ENCODE measurements at regions not wholly inside any gene's neighbourhood (a gene's known extent, or its start where the extent isn't known, plus 50 kb on each side); places are given as distances from the start of the nearest gene placed in this dataset.

GRCh38 chr6:147839708-147840610 is 331.5 kb downstream of the SAMD5 start:
- H3K9me3 Mint-ChIP-seq: peaks cover 0 to 4% (median 0%) of the 10 kb centered on the region in 11 donors
- H3K27me3 ChIP-seq (ENCODE audit: control insufficient read depth in 2 of 2, insufficient read depth in 2 of 2, low read length in 2 of 2): no peaks in the 10 kb centered on the region
- H3K9me3 ChIP-seq (ENCODE audit: control insufficient read depth in 2 of 3, low read length in 3 of 3): no peaks in the 10 kb centered on the region
- no peak overlapping the region for H3K27ac ChIP-seq (ENCODE audit: low read depth, low read length)
- DNase-seq: no peak
- no peak overlapping the region for H3K4me3 Mint-ChIP-seq
- H3K4me1 ChIP-seq (ENCODE audit: control insufficient read depth in 2 of 2, insufficient read depth in 2 of 2, low read length in 2 of 2): no peaks in the 10 kb centered on the region
- peaks cover 0 to 4% (median 0%) of the 10 kb centered on the region in 5 donors for H3K27me3 Mint-ChIP-seq
- ATAC-seq: no peak
- ChIA-PET POLR2A (no interaction called here), CTCF (no interaction called here)
- H3K27ac Mint-ChIP-seq: no peak overlapping the region
- no peak overlapping the region for H3K4me3 ChIP-seq (ENCODE audit: low read length)
- no peaks in the 10 kb centered on the region for H3K36me3 Mint-ChIP-seq
- intact Hi-C loops (cut with micrococcal nuclease): no loop called here
- H3K4me1 Mint-ChIP-seq: no peaks in the 10 kb centered on the region
- no peaks in the 10 kb centered on the region for H3K36me3 ChIP-seq (ENCODE audit: control insufficient read depth in 2 of 3, insufficient read depth in 3 of 3, low read length in 3 of 3)

- Histone ChIP-seq H3K27ac (ENCODE audit: low read depth, low read length) (no peak overlapping the region), H3K4me3 (ENCODE audit: low read length) (no peak overlapping the region), H3K4me1 (ENCODE audit: control insufficient read depth in 2 of 2, insufficient read depth in 2 of 2, low read length in 2 of 2) (no peaks in the 10 kb centered on the region), H3K27me3 (ENCODE audit: control insufficient read depth in 2 of 2, insufficient read depth in 2 of 2, low read length in 2 of 2) (no peaks in the 10 kb centered on the region), H3K36me3 (ENCODE audit: control insufficient read depth in 2 of 3, insufficient read depth in 3 of 3, low read length in 3 of 3) (no peaks in the 10 kb centered on the region), H3K9me3 (ENCODE audit: control insufficient read depth in 2 of 3, low read length in 3 of 3) (no peaks in the 10 kb centered on the region)
- H3K4me3 Mint-ChIP-seq: no peak overlapping the region
- H3K9me3 Mint-ChIP-seq: peaks cover 0 to 4% (median 0%) of the 10 kb centered on the region in 11 donors
- H3K27me3 Mint-ChIP-seq: peaks cover 0 to 4% (median 0%) of the 10 kb centered on the region in 5 donors
- ChIA-PET POLR2A (no interaction called here), CTCF (no interaction called here)
- no peaks in the 10 kb centered on the region for H3K4me1 Mint-ChIP-seq
- intact Hi-C loops (cut with micrococcal nuclease): no loop called here
- DNase-seq (no peak), ATAC-seq (no peak)
- no peak overlapping the region for H3K27ac Mint-ChIP-seq
- no peaks in the 10 kb centered on the region for H3K36me3 Mint-ChIP-seq
Measured at GRCh38 chr6:147841547-147842148, 333.2 kb downstream of the SAMD5 start.

- ChIA-PET POLR2A (no interaction called here), CTCF (no interaction called here)
- no peak overlapping the region for H3K4me3 Mint-ChIP-seq
- ATAC-seq (no peak), DNase-seq (no peak)
- no peaks in the 10 kb centered on the region for H3K36me3 Mint-ChIP-seq
- Histone ChIP-seq H3K36me3 (ENCODE audit: control insufficient read depth in 2 of 3, insufficient read depth in 3 of 3, low read length in 3 of 3) (no peaks in the 10 kb centered on the region), H3K4me1 (ENCODE audit: control insufficient read depth in 2 of 2, insufficient read depth in 2 of 2, low read length in 2 of 2) (no peaks in the 10 kb centered on the region), H3K4me3 (ENCODE audit: low read length) (no peak overlapping the region), H3K27me3 (ENCODE audit: control insufficient read depth in 2 of 2, insufficient read depth in 2 of 2, low read length in 2 of 2) (no peaks in the 10 kb centered on the region), H3K27ac (ENCODE audit: low read depth, low read length) (no peak overlapping the region), H3K9me3 (ENCODE audit: control insufficient read depth in 2 of 3, low read length in 3 of 3) (no peaks in the 10 kb centered on the region)
- no peak overlapping the region for H3K27ac Mint-ChIP-seq
- peaks cover 0 to 5% (median 0%) of the 10 kb centered on the region in 11 donors for H3K9me3 Mint-ChIP-seq
- intact Hi-C loops (cut with micrococcal nuclease): no loop called here
- no peaks in the 10 kb centered on the region for H3K27me3 Mint-ChIP-seq
- H3K4me1 Mint-ChIP-seq: no peaks in the 10 kb centered on the region
Measured at GRCh38 chr6:147849401-147850330, 341.2 kb downstream of the SAMD5 start.

- CTCF ChIA-PET: no interaction called here
- Mint-ChIP-seq H3K27ac (no peak overlapping the region), H3K4me3 (no peak overlapping the region), H3K27me3 (no peaks in the 10 kb centered on the region), H3K4me1 (no peaks in the 10 kb centered on the region), H3K9me3 (peaks cover 0 to 4% (median 0%) of the 10 kb centered on the region in 11 donors), H3K36me3 (no peaks in the 10 kb centered on the region)
- H3K27me3 ChIP-seq (ENCODE audit: control insufficient read depth in 2 of 2, insufficient read depth in 2 of 2, low read length in 2 of 2): no peaks in the 10 kb centered on the region
- intact Hi-C loops (cut with micrococcal nuclease): no loop called here
- no peak for ATAC-seq
- no peak overlapping the region for H3K27ac ChIP-seq (ENCODE audit: low read depth, low read length)
- no peak for DNase-seq
- no peaks in the 10 kb centered on the region for H3K36me3 ChIP-seq (ENCODE audit: control insufficient read depth in 2 of 3, insufficient read depth in 3 of 3, low read length in 3 of 3)
- POLR2A ChIA-PET: no interaction called here
- no peaks in the 10 kb centered on the region for H3K4me1 ChIP-seq (ENCODE audit: control insufficient read depth in 2 of 2, insufficient read depth in 2 of 2, low read length in 2 of 2)
- H3K9me3 ChIP-seq (ENCODE audit: control insufficient read depth in 2 of 3, low read length in 3 of 3): no peaks in the 10 kb centered on the region
- no peak overlapping the region for H3K4me3 ChIP-seq (ENCODE audit: low read length)
Measured at GRCh38 chr6:147852772-147853171, 344.3 kb downstream of the SAMD5 start.

- H3K4me3 Mint-ChIP-seq: no peak overlapping the region
- H3K27ac Mint-ChIP-seq: no peak overlapping the region
- peaks cover 0 to 4% (median 0%) of the 10 kb centered on the region in 11 donors for H3K9me3 Mint-ChIP-seq
- DNase-seq (no peak), ATAC-seq (no peak)
- no peaks in the 10 kb centered on the region for H3K4me1 ChIP-seq (ENCODE audit: control insufficient read depth in 2 of 2, insufficient read depth in 2 of 2, low read length in 2 of 2)
- H3K9me3 ChIP-seq (ENCODE audit: control insufficient read depth in 2 of 3, low read length in 3 of 3): no peaks in the 10 kb centered on the region
- no peaks in the 10 kb centered on the region for H3K36me3 ChIP-seq (ENCODE audit: control insufficient read depth in 2 of 3, insufficient read depth in 3 of 3, low read length in 3 of 3)
- no peaks in the 10 kb centered on the region for H3K36me3 Mint-ChIP-seq
- CTCF ChIA-PET: no interaction called here
- H3K4me3 ChIP-seq (ENCODE audit: low read length): no peak overlapping the region
- no peaks in the 10 kb centered on the region for H3K27me3 ChIP-seq (ENCODE audit: control insufficient read depth in 2 of 2, insufficient read depth in 2 of 2, low read length in 2 of 2)
- intact Hi-C loops (cut with micrococcal nuclease): no loop called here
- no peaks in the 10 kb centered on the region for H3K27me3 Mint-ChIP-seq
- H3K27ac ChIP-seq (ENCODE audit: low read depth, low read length): no peak overlapping the region
- no peaks in the 10 kb centered on the region for H3K4me1 Mint-ChIP-seq
- POLR2A ChIA-PET: no interaction called here
Measured at GRCh38 chr6:147853574-147853973, 345.1 kb downstream of the SAMD5 start.

GRCh38 chr6:147855803-147856482 is 347.5 kb downstream of the SAMD5 start:
- Histone ChIP-seq H3K4me1 (ENCODE audit: control insufficient read depth in 2 of 2, insufficient read depth in 2 of 2, low read length in 2 of 2) (no peaks in the 10 kb centered on the region), H3K9me3 (ENCODE audit: control insufficient read depth in 2 of 3, low read length in 3 of 3) (no peaks in the 10 kb centered on the region), H3K36me3 (ENCODE audit: control insufficient read depth in 2 of 3, insufficient read depth in 3 of 3, low read length in 3 of 3) (no peaks in the 10 kb centered on the region), H3K27ac (ENCODE audit: low read depth, low read length) (no peak overlapping the region), H3K4me3 (ENCODE audit: low read length) (no peak overlapping the region), H3K27me3 (ENCODE audit: control insufficient read depth in 2 of 2, insufficient read depth in 2 of 2, low read length in 2 of 2) (no peaks in the 10 kb centered on the region)
- intact Hi-C loops (cut with micrococcal nuclease): no loop called here
- ATAC-seq (no peak), DNase-seq (no peak)
- CTCF ChIA-PET: no interaction called here
- Mint-ChIP-seq H3K27me3 (no peaks in the 10 kb centered on the region), H3K9me3 (peaks cover 0 to 4% (median 0%) of the 10 kb centered on the region in 11 donors), H3K27ac (no peak overlapping the region), H3K4me1 (no peaks in the 10 kb centered on the region), H3K36me3 (no peaks in the 10 kb centered on the region), H3K4me3 (no peak overlapping the region)
- POLR2A ChIA-PET: no interaction called here

Measured in naive thymus-derived CD4-positive, alpha-beta T cell (primary cell).